C1 segment of cervical spinal cord (tissue), 14 donors: ENCODE measurements at regions not wholly inside any gene's neighbourhood (a gene's known extent, or its start where the extent isn't known, plus 50 kb on each side); places are given as distances from the start of the nearest gene placed in this dataset.
"Not testable (repeated sequence)": the region's sequence is repeated elsewhere in the genome, so short reads cannot be mapped to it uniquely, and the experiment has no call there.

Experiments used
- DNase-seq, 14 donors: peaks; one replicate each; lab custom pipeline; 2025; lab: John Stamatoyannopoulos, UW

- no peak for DNase-seq
These were observed 488.4 kb downstream of the PCNX1 start for GRCh38 chr14:71395636-71396035.

- no peak for DNase-seq
These were observed 488.9 kb downstream of the PCNX1 start for GRCh38 chr14:71396050-71396677.

- no peak for DNase-seq
These were observed 490.1 kb downstream of the PCNX1 start for GRCh38 chr14:71397371-71397770.

GRCh38 chr14:71398450-71398849 is 491.2 kb downstream of the PCNX1 start:
- DNase-seq, result no peak

- DNase-seq, result peak in 2 of 14 donors; percentile 3 to 4
These were observed 491.8 kb downstream of the PCNX1 start for GRCh38 chr14:71399057-71399487.

GRCh38 chr14:71400871-71401321 is 493.6 kb downstream of the PCNX1 start:
- no peak for DNase-seq

GRCh38 chr14:71402415-71402814 is 495.2 kb downstream of the PCNX1 start:
- not testable (repeated sequence) for DNase-seq

GRCh38 chr14:71403656-71404055 is 496.4 kb downstream of the PCNX1 start:
- no peak for DNase-seq

GRCh38 chr14:71405676-71406075 is 498.4 kb downstream of the PCNX1 start:
- DNase-seq, result no peak

- no peak for DNase-seq
These were observed 501.2 kb downstream of the PCNX1 start for GRCh38 chr14:71408362-71409030.

- DNase-seq, result no peak
These were observed 503.5 kb downstream of the PCNX1 start for GRCh38 chr14:71410578-71411284.

- no peak for DNase-seq
These were observed 504.0 kb downstream of the PCNX1 start for GRCh38 chr14:71411285-71411595.

GRCh38 chr14:71411738-71412137 is 504.5 kb downstream of the PCNX1 start:
- no peak for DNase-seq

- no peak for DNase-seq
These were observed 507.6 kb downstream of the PCNX1 start for GRCh38 chr14:71414631-71415403.

GRCh38 chr14:71415404-71415690 is 508.1 kb downstream of the PCNX1 start:
- no peak for DNase-seq

GRCh38 chr14:71416392-71416791 is 509.1 kb downstream of the PCNX1 start:
- no peak for DNase-seq

GRCh38 chr14:71418532-71419245 is 511.4 kb downstream of the PCNX1 start:
- DNase-seq, result no peak

GRCh38 chr14:71423481-71423880 is 508.7 kb upstream of the RGS6 start:
- DNase-seq, result no peak

- DNase-seq, result no peak
These were observed 507.3 kb upstream of the RGS6 start for GRCh38 chr14:71424941-71425340.

- DNase-seq, result no peak
These were observed 506.2 kb upstream of the RGS6 start for GRCh38 chr14:71426001-71426400.

GRCh38 chr14:71429902-71430301 is 502.3 kb upstream of the RGS6 start:
- no peak for DNase-seq

- no peak for DNase-seq
These were observed 501.9 kb upstream of the RGS6 start for GRCh38 chr14:71430321-71430677.
